ENCODE measurements at regions not wholly inside any gene's neighbourhood (a gene's known extent, or its start where the extent isn't known, plus 50 kb on each side); places are given as distances from the start of the nearest gene placed in this dataset.
"Not testable (repeated sequence)": the region's sequence is repeated elsewhere in the genome, so short reads cannot be mapped to it uniquely, and the experiment has no call there.

GRCh38 chr1:73475316-73475870, 722.6 kb downstream of the LRRIQ3 start:
- DNase-seq (ENCODE audit: low spot score) = no peak

GRCh38 chr1:73472810-73473209, 725.2 kb downstream of the LRRIQ3 start:
- DNase-seq (ENCODE audit: low spot score) = no peak

GRCh38 chr1:73467731-73468130, 730.2 kb downstream of the LRRIQ3 start:
- no peak for DNase-seq (ENCODE audit: low spot score)

GRCh38 chr1:73463873-73464272, 734.1 kb downstream of the LRRIQ3 start:
- DNase-seq (ENCODE audit: low spot score) = no peak

- no peak for DNase-seq (ENCODE audit: low spot score)
Observed at GRCh38 chr1:73452522-73452921, 745.5 kb downstream of the LRRIQ3 start.

GRCh38 chr1:73450668-73451067, 747.3 kb downstream of the LRRIQ3 start:
- not testable (repeated sequence) for DNase-seq (ENCODE audit: low spot score)

- DNase-seq (ENCODE audit: low spot score) = no peak
Observed at GRCh38 chr1:73411479-73411878, 786.5 kb downstream of the LRRIQ3 start.

- DNase-seq (ENCODE audit: low spot score) = no peak
Observed at GRCh38 chr1:73401666-73402065, 796.3 kb downstream of the LRRIQ3 start.

- DNase-seq (ENCODE audit: low spot score) = no peak
Observed at GRCh38 chr1:73382966-73383365, 815.0 kb downstream of the LRRIQ3 start.

GRCh38 chr1:73366734-73367413, 831.1 kb downstream of the LRRIQ3 start:
- DNase-seq (ENCODE audit: low spot score) = no peak

- no peak for DNase-seq (ENCODE audit: low spot score)
Observed at GRCh38 chr1:73359001-73359400, 839.0 kb downstream of the LRRIQ3 start.

- no peak for DNase-seq (ENCODE audit: low spot score)
Observed at GRCh38 chr1:73356485-73356884, 841.5 kb downstream of the LRRIQ3 start.

GRCh38 chr1:73343947-73344346, 854.0 kb downstream of the LRRIQ3 start:
- DNase-seq (ENCODE audit: low spot score) = no peak

- no peak for DNase-seq (ENCODE audit: low spot score)
Observed at GRCh38 chr1:73333847-73334503, 864.0 kb downstream of the LRRIQ3 start.

- no peak for DNase-seq (ENCODE audit: low spot score)
Observed at GRCh38 chr1:73331726-73332125, 866.2 kb downstream of the LRRIQ3 start.

- DNase-seq (ENCODE audit: low spot score) = no peak
Observed at GRCh38 chr1:73327998-73328397, 870.0 kb downstream of the LRRIQ3 start.

GRCh38 chr1:73327180-73327793, 870.7 kb downstream of the LRRIQ3 start:
- no peak for DNase-seq (ENCODE audit: low spot score)

GRCh38 chr1:73326663-73327062, 871.3 kb downstream of the LRRIQ3 start:
- DNase-seq (ENCODE audit: low spot score) = no peak

GRCh38 chr1:73310797-73311381, 887.1 kb downstream of the LRRIQ3 start:
- DNase-seq (ENCODE audit: low spot score) = no peak

GRCh38 chr1:73306899-73307555, 890.9 kb downstream of the LRRIQ3 start:
- no peak for DNase-seq (ENCODE audit: low spot score)

GRCh38 chr1:73273886-73274285, 924.1 kb downstream of the LRRIQ3 start:
- DNase-seq (ENCODE audit: low spot score) = no peak

GRCh38 chr1:73245196-73245595, 952.8 kb downstream of the LRRIQ3 start:
- not testable (repeated sequence) for DNase-seq (ENCODE audit: low spot score)
